Cardiac fibroblast (primary cell): ENCODE measurements at regions not wholly inside any gene's neighbourhood (a gene's known extent, or its start where the extent isn't known, plus 50 kb on each side); places are given as distances from the start of the nearest gene placed in this dataset.
"Not testable (repeated sequence)": the region's sequence is repeated elsewhere in the genome, so short reads cannot be mapped to it uniquely, and the experiment has no call there.

ENCODE experiments used
- DNase-seq, 2 donors: peaks; one replicate each; pipeline versions ENCODE4 v3.0.0 to v3.0.0-alpha.2; 2010; ENCODE audit warnings: low read depth in 2 of 2
- H3K4me3 ChIP-seq, 2 donors: replicated peaks in 1 of 2; 1 replicate in 1 of 2; 2 replicates in 1 of 2; pipeline ENCODE4 v1.5.1; 2011; ENCODE audit warnings: low read depth in 2 of 2, low read length in 2 of 2, mild to moderate bottlenecking in 2 of 2, moderate library complexity in 1 of 2
- CTCF ChIP-seq: IDR thresholded peaks from one replicate; pipeline ENCODE4 v1.5.1; 2011; ENCODE audit warnings: low read depth, mild to moderate bottlenecking, low read length, inconsistent platforms

DNA sequence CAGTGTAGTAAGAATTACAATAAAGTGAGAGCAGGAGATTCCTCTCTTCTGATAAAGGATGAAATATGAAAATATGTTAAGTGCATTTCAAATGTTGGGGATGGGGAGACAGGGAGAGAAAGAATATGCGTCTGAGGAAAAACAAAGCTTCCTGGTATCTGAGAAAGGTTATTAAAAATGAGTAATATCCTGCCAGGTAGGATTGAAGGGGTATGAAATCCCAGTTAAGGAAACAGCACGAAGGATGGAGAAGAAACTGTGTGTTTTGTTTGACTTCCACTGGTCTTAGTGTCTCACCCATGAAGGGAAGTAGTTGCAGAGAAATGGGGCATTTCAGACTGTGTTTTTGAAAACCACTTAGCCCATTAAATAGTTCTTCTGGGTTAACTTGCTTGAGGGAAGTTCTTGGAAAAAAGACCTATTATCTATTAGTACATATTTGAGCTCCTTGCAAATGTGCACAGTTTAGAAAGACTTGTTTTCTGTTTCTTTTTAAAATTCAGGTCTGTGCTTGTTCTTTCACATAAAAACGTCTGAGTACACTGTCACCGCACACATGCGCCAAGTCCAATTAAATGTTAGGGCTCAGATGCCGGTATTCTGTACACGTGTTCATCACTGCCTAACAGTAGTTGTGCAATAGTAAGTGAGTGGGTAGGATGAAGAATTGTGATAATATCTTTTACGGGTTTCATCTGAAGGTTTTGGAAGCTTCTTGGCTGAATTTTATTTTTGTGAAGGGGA is 196.1 kb upstream of the P2RY1 start:
- no peak overlapping the region for H3K4me3 ChIP-seq
- peak; percentile 22 to 63 for DNase-seq
- TF ChIP-seq CTCF: no peak

DNA sequence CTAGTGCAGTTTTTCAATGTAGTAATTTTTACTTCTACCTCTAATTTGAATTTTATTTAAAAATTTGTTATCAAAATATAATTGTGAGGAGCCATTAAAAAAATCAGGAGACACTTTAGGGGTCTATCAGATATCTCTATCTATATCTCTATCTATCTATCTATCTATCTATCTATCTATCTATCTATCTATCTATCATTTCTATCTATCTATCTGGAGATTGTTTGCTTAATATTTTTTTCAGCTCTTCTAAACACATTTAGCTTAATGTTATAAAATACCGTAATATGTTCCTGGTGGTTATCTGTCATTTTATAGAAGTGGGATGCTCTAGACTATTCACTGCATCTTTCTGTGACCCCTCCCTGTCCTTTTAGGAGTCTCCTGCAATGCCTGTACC is 193.7 kb upstream of the P2RY1 start:
- no peak overlapping the region for H3K4me3 ChIP-seq
- TF ChIP-seq CTCF: no peak
- DNase-seq: no peak

DNA sequence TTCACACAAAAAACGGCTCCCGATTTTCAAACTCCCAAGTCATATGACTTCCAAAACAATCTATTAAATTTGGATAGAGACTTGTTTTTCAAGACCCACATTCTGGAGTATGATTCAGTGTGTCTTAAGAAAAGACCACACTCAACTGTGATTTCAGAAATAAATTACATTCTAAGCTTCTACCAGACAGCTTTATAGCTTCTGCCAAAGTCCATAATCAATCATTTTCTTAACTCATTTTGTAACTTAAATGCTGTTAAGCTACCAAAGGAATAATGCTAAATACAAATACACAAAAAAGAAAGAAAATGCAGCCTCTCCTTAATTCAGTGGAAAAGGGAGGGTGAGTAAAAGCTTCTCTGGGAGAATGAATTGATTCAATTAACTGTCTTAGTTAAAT is 192.3 kb upstream of the P2RY1 start:
- no peak overlapping the region for H3K4me3 ChIP-seq
- no peak for TF ChIP-seq CTCF
- no peak for DNase-seq

- no peak for DNase-seq
- H3K4me3 ChIP-seq: no peak overlapping the region
- no peak for TF ChIP-seq CTCF
Measured at GRCh38 chr3:152644478-152644877, 190.5 kb upstream of the P2RY1 start.

GRCh38 chr3:152646004-152646403 is 188.9 kb upstream of the P2RY1 start:
- H3K4me3 ChIP-seq: no peak overlapping the region
- TF ChIP-seq CTCF: no peak
- no peak for DNase-seq

DNA sequence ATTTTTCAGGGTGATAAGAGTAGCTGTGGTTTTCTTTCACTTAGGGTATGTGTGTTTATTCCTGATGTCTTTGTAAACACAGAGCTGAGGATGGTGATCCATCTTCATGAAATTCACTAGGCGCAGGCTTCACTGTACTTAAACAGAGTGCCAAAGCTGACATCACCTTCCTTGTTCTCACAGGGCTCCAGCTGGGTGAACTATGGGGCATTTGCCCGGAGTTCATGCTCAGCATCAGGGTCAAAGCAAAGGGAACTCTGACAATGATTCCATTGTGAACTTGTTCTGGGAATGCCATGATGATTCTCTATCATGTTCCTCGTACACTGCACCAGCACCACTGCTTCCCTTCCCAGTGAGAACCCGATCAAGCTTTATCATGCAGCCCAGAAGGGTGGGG is 184.8 kb upstream of the P2RY1 start:
- peak; percentile 3 to 30 for DNase-seq
- no peak for TF ChIP-seq CTCF
- H3K4me3 ChIP-seq: no peak overlapping the region

DNA sequence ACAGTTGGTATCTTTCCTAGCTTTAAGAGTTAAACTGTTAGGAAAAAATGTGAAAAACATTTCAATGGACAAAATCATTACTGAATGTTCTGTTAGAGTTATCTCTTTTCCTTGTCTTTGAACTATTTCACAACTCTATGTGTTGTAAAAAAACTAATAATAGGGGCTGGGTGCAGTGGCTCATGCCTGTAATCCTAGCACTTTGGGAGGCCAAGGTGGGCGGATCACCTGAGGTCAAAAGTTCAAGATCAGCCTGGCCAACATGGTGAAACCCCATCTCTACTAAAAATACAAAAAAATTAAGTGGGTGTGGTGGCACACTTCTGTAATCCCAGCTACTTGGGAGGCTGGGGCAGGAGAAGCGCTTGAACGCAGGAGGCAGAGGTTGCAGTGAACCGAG is 184.0 kb upstream of the P2RY1 start:
- not testable (repeated sequence) for H3K4me3 ChIP-seq, DNase-seq
